Activated B cell treated with CpG ODN at 0.5 μM for 24 hours (primary cell): ENCODE measurements at regions not wholly inside any gene's neighbourhood (a gene's known extent, or its start where the extent isn't known, plus 50 kb on each side); places are given as distances from the start of the nearest gene placed in this dataset.

Experiments
- ATAC-seq: fragments of 200-7000 bp; cut with Tn5 transposase; one replicate; pipeline ENCODE4 v1.10.0; 2021; ENCODE audit warnings: low read depth, mild to moderate bottlenecking, moderate library complexity
- CTCF ChIA-PET: fragments of 350-600 bp; sonication (Branson Sonifier 250); formaldehyde crosslinking; loops from one replicate; lab custom pipeline; 2021; ENCODE audit warnings: antibody characterized with exemption; lab: Charles Lee
- POLR2A ChIA-PET: fragments of 350-600 bp; sonication (Branson Sonifier 250); formaldehyde crosslinking; loops from one replicate; lab custom pipeline; 2021; ENCODE audit warnings: antibody characterized with exemption; lab: Charles Lee
- DNase-seq: peaks from one replicate; pipeline ENCODE4 v3.0.0; 2022
- H3K27ac Mint-ChIP-seq: one replicate; pipeline ENCODE4 v1.8.0; 2020; ENCODE audit warnings: mixed read lengths
- H3K27me3 Mint-ChIP-seq: one replicate; pipeline ENCODE4 v1.8.0; 2021; ENCODE audit warnings: mixed read lengths
- H3K36me3 Mint-ChIP-seq: one replicate; pipeline ENCODE4 v1.8.0; 2021; ENCODE audit warnings: low read depth, mixed read lengths
- H3K4me1 Mint-ChIP-seq: one replicate; pipeline ENCODE4 v1.8.0; 2021; ENCODE audit warnings: mixed read lengths
- H3K4me3 Mint-ChIP-seq: one replicate; pipeline ENCODE4 v1.8.0; 2020; ENCODE audit warnings: mild to moderate bottlenecking, mixed read lengths
- H3K9me3 Mint-ChIP-seq: one replicate; pipeline ENCODE4 v1.8.0; 2020; ENCODE audit warnings: mixed read lengths
- CTCF ChIP-seq: fragments of 200-600 bp; IDR thresholded peaks from one replicate; pipeline ENCODE4 v1.8.0; 2022; ENCODE audit warnings: antibody characterized with exemption, mild to moderate bottlenecking
- intact Hi-C: fragments of 100-400 bp; cut with micrococcal nuclease; formaldehyde crosslinking; loops from one replicate; pipeline ENCODE4 v1.15.1; 2024

DNA sequence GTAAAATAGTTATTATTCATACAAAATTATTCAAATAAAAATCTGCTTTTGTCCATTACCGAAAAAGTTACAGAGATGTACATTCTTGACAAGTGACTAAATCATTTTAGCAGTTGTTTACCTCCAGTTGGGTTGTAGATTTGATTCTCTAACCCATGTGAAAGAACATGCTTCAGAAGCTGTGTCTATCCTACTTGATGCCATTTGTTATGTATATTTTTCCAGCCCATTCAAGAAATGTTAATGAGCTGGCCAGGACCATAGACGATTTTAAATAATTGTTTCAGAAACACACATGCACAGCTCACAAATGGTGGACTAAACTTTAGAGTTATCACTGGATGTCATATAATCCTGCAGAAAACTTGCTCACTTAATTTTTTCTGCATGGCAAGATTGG lies 391.1 kb upstream of the REG3G start:
- DNase-seq (no peak), ATAC-seq (no peak)
- intact Hi-C loops: no loop called here
- H3K9me3 Mint-ChIP-seq: peaks cover 5% of the 10 kb centered on the region
- H3K36me3 Mint-ChIP-seq: no peaks in the 10 kb centered on the region
- no peak overlapping the region for H3K4me3 Mint-ChIP-seq
- POLR2A ChIA-PET: no interaction called here
- no peaks in the 10 kb centered on the region for H3K4me1 Mint-ChIP-seq
- TF ChIP-seq CTCF: no peak
- no peaks in the 10 kb centered on the region for H3K27me3 Mint-ChIP-seq
- H3K27ac Mint-ChIP-seq: no peak overlapping the region
- CTCF ChIA-PET: no interaction called here

- Mint-ChIP-seq H3K4me1 (no peaks in the 10 kb centered on the region), H3K9me3 (peaks cover 8% of the 10 kb centered on the region)
These were observed 380.6 kb upstream of the REG3G start for GRCh38 chr2:78644854-78645253.

DNA sequence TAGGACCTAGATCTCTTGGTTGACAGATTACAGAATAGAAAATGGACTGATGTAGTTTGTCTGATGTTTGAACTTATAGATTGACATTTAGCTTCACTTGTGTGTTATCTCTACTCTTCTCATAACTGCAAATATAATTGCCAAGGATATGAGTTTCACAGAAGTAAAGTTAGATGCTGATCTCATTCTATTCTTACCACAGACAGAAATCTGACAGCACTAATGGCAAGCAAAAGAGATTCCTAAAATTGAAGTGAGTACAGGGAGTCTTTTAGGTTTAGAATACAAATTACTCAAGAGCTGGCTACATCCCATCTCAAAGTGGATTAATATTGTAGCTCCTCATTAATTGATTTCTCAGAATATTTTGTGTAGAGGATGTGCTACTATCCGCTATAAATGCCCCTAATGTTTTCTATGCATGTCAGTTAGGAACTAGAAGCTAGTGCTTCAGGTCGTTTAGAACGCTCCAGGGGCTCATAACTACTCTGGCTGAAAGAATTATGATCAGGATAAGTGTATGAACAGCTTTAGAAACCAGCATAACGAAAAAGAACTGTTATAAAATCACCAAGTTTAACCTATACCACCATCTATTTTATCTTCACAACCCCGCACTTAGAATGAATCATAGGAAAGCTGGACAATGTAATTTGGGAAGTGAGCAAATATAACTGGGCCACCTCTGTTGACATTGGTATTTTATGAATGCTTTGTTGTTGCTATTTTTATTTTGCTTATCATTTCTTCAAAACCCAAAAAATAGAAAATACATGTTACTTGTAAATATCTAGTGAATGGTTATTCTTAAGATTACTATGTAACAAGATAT lies 378.8 kb upstream of the REG3G start:
- ATAC-seq (no peak), DNase-seq (no peak)
- Mint-ChIP-seq H3K4me3 (no peak overlapping the region), H3K36me3 (no peaks in the 10 kb centered on the region), H3K27me3 (no peaks in the 10 kb centered on the region), H3K9me3 (peaks cover 14% of the 10 kb centered on the region), H3K4me1 (no peaks in the 10 kb centered on the region), H3K27ac (no peak overlapping the region)
- intact Hi-C loops: no loop called here
- no peak for TF ChIP-seq CTCF
- ChIA-PET POLR2A (no interaction called here), CTCF (no interaction called here)

More at GRCh38 chr2:78644854-78645253, 380.6 kb upstream of the REG3G start:
- H3K36me3 Mint-ChIP-seq: no peaks in the 10 kb centered on the region
- intact Hi-C loops: no loop called here
- ChIA-PET POLR2A (no interaction called here), CTCF (no interaction called here)
- no peak for DNase-seq
- H3K4me3 Mint-ChIP-seq: no peak overlapping the region
- H3K27ac Mint-ChIP-seq: no peak overlapping the region
- TF ChIP-seq CTCF: no peak
- no peak for ATAC-seq
- H3K27me3 Mint-ChIP-seq: no peaks in the 10 kb centered on the region

GRCh38 chr2:78648558-78648957 lies 376.9 kb upstream of the REG3G start:
- no peaks in the 10 kb centered on the region for H3K4me1 Mint-ChIP-seq
- ATAC-seq (no peak), DNase-seq (no peak)
- H3K27ac Mint-ChIP-seq: no peak overlapping the region
- TF ChIP-seq CTCF: no peak
- no peaks in the 10 kb centered on the region for H3K36me3 Mint-ChIP-seq
- peaks cover 13% of the 10 kb centered on the region for H3K9me3 Mint-ChIP-seq
- H3K4me3 Mint-ChIP-seq: no peak overlapping the region
- CTCF ChIA-PET: no interaction called here
- intact Hi-C loops: no loop called here
- no peaks in the 10 kb centered on the region for H3K27me3 Mint-ChIP-seq
- POLR2A ChIA-PET: no interaction called here

DNA sequence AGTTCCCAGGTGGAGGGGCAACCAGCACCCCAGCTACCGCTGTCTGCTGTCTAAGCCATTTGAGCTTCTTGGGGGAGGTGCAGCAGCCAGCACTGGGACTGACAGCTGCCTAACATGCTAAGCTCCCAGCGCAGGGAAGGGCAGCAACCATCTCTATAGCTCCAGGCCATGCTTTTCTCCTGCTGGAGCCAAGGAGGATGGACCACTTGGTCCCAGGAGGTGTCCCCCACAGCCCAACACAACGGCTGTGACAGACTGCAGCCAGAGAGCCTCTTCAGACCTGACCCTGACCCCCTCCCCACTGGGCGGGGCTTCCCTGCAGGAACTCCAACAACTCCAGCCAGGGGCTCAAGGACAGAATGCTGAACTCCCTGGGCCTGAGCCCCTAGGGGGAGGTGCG lies 370.6 kb upstream of the REG3G start:
- Mint-ChIP-seq H3K4me3 (no peak overlapping the region), H3K27me3 (no peaks in the 10 kb centered on the region), H3K4me1 (no peaks in the 10 kb centered on the region), H3K9me3 (peaks cover 11% of the 10 kb centered on the region), H3K36me3 (no peaks in the 10 kb centered on the region), H3K27ac (no peak overlapping the region)
- ChIA-PET CTCF (no interaction called here), POLR2A (no interaction called here)
- DNase-seq: no peak
- ATAC-seq: no peak
- TF ChIP-seq CTCF: no peak
- intact Hi-C loops: no loop called here
